PC-3 (cell line): ENCODE measurements at regions not wholly inside any gene's neighbourhood (a gene's known extent, or its start where the extent isn't known, plus 50 kb on each side); places are given as distances from the start of the nearest gene placed in this dataset.

Experiments used
- CTCF ChIP-seq: fragments of 300-600 bp; sonication (generic); conservative IDR thresholded peaks from 2 replicates; pipeline ENCODE4 v1.5.1; 2017; ENCODE audit warnings: antibody characterized with exemption, low read depth, mild to moderate bottlenecking, low read length
- EZH2 ChIP-seq: fragments of 300-600 bp; sonication (generic); IDR thresholded peaks from one replicate; pipeline ENCODE4 v1.6.1; 2017; ENCODE audit warnings: antibody characterized with exemption, mild to moderate bottlenecking, low read length; ENCODE audit not compliant: unreplicated experiment
- EZH2phosphoT487 ChIP-seq: fragments of 300-600 bp; sonication (generic); IDR thresholded peaks from 2 replicates; pipeline ENCODE4 v1.6.1; 2018; ENCODE audit warnings: mild to moderate bottlenecking, antibody characterized with exemption, low read length, borderline replicate concordance

- TF ChIP-seq CTCF (no peak), EZH2 (no peak), EZH2phosphoT487 (no peak)
These were observed 432.9 kb downstream of the VRK1 start for GRCh38 chr14:97230051-97230450.
